H1 (cell line): ENCODE measurements at regions not wholly inside any gene's neighbourhood (a gene's known extent, or its start where the extent isn't known, plus 50 kb on each side); places are given as distances from the start of the nearest gene placed in this dataset.

Source experiments
- CTCF ChIA-PET: fragments of 300-600 bp; sonication (Branson Sonifier 250); formaldehyde crosslinking; loops from one replicate; lab custom pipeline; 2021; ENCODE audit not compliant: partially characterized antibody; lab: Charles Lee
- POLR2A ChIA-PET: fragments of 300-600 bp; sonication (Branson Sonifier 250); formaldehyde crosslinking; loops from one replicate; lab custom pipeline; 2021; ENCODE audit warnings: inconsistent platforms; ENCODE audit not compliant: partially characterized antibody; lab: Charles Lee
- DNase-seq, 2 experiments: peaks; one replicate each; pipeline versions ENCODE4 v3.0.0 to v3.0.0-alpha.2; 2010 to 2022; ENCODE audit warnings: low spot score in 2 of 2, low read depth in 1 of 2, mixed read lengths in 1 of 2
- FAIRE-seq: peaks from 2 replicates; lab custom pipeline; 2011; peaks lifted over from hg19 to GRCh38; lab: Jason Lieb, UNC
- H2AFZ ChIP-seq: 2 replicates; pipeline ENCODE4 v1.8.1; 2012; ENCODE audit warnings: low read length, inconsistent platforms
- H2AK5ac ChIP-seq: 2 replicates; pipeline ENCODE4 v1.6.1; 2013; ENCODE audit warnings: low read depth, low read length
- H2BK120ac ChIP-seq: replicated peaks from 2 replicates; pipeline ENCODE3; 2013; ENCODE audit warnings: low read depth, low read length, inconsistent platforms
- H2BK12ac ChIP-seq: 2 replicates; pipeline ENCODE4 v1.6.1; 2013; ENCODE audit warnings: low read depth, low read length
- H2BK15ac ChIP-seq: 2 replicates; pipeline ENCODE4 v1.6.1; 2013; ENCODE audit warnings: low read length
- H2BK20ac ChIP-seq: 2 replicates; pipeline ENCODE4 v1.6.1; 2013; ENCODE audit warnings: low read length
- H2BK5ac ChIP-seq: 2 replicates; pipeline ENCODE4 v1.6.1; 2013; ENCODE audit warnings: low read depth, low read length
- H3K14ac ChIP-seq: 2 replicates; pipeline ENCODE4 v1.6.1; 2013; ENCODE audit warnings: inconsistent platforms; ENCODE audit not compliant: insufficient read length
- H3K18ac ChIP-seq: 2 replicates; pipeline ENCODE4 v1.6.1; 2013; ENCODE audit warnings: low read length; ENCODE audit errors: extremely low read depth
- H3K23ac ChIP-seq: 2 replicates; pipeline ENCODE4 v1.6.1; 2013; ENCODE audit warnings: inconsistent platforms; ENCODE audit not compliant: insufficient read length
- H3K23me2 ChIP-seq: 2 replicates; pipeline ENCODE4 v1.6.1; 2013; ENCODE audit warnings: low read depth, low read length
- H3K27ac ChIP-seq: 2 replicates; pipeline ENCODE4 v1.6.1; 2011; ENCODE audit warnings: low read depth, low read length, inconsistent platforms
- H3K27me3 ChIP-seq, 4 experiments: replicated peaks in 1 of 4; 1 replicate in 1 of 4; 2 replicates in 3 of 4; pipeline versions ENCODE4 v1.6.1 to v1.8.1; 2011 to 2013; ENCODE audit warnings: low read length in 3 of 4, mild to moderate bottlenecking in 3 of 4, inconsistent platforms in 2 of 4, mixed read lengths in 2 of 4, moderate library complexity in 1 of 4; ENCODE audit not compliant: control insufficient read depth in 3 of 4, insufficient read depth in 3 of 4; ENCODE audit errors: extremely low read depth in 1 of 4
- H3K36me3 ChIP-seq, 4 experiments: 2 replicates each; pipeline versions ENCODE4 v1.6.1 to v1.8.1; 2011 to 2013; ENCODE audit warnings: mild to moderate bottlenecking in 4 of 4, low read length in 3 of 4, moderate library complexity in 2 of 4, control low read depth in 1 of 4, inconsistent platforms in 1 of 4; ENCODE audit not compliant: insufficient read depth in 4 of 4, control insufficient read depth in 2 of 4
- H3K4ac ChIP-seq: replicated peaks from 2 replicates; pipeline ENCODE3; 2013; ENCODE audit warnings: low read length, low read depth, mixed read lengths, inconsistent platforms; ENCODE audit not compliant: insufficient read length
- H3K4me1 ChIP-seq, 4 experiments: replicated peaks in 1 of 4; 1 replicate in 1 of 4; 2 replicates in 3 of 4; pipeline versions ENCODE4 v1.6.1 to v1.8.1; 2011 to 2013; ENCODE audit warnings: low read length in 3 of 4, inconsistent platforms in 2 of 4, mixed read lengths in 1 of 4; ENCODE audit not compliant: insufficient read depth in 4 of 4, control insufficient read depth in 3 of 4
- H3K4me2 ChIP-seq, 2 experiments: 2 replicates each; pipeline versions ENCODE4 v1.6.1 to v1.8.1; 2011 to 2013; ENCODE audit warnings: low read depth in 2 of 2, low read length in 2 of 2, control low read depth in 1 of 2, inconsistent platforms in 1 of 2, mild to moderate bottlenecking in 1 of 2; ENCODE audit not compliant: insufficient read depth in 1 of 2
- H3K4me3 ChIP-seq, 4 experiments: fragments of 200-600, 300-600 bp in 1 of 4; sonication (generic), shearing (Covaris generic), sonication (Bioruptor Twin) in 1 of 4; 2 replicates each; pipeline versions ENCODE4 v1.5.1 to v1.8.1; 2011 to 2016; ENCODE audit warnings: low read length in 4 of 4, low read depth in 3 of 4, control low read depth in 2 of 4, inconsistent platforms in 2 of 4, mild to moderate bottlenecking in 2 of 4, mixed read lengths in 1 of 4, moderate library complexity in 1 of 4; ENCODE audit not compliant: insufficient read depth in 2 of 4; ENCODE audit errors: extremely low read depth in 1 of 4
- H3K56ac ChIP-seq: replicated peaks from 2 replicates; pipeline ENCODE3; 2013; ENCODE audit warnings: low read depth, mild to moderate bottlenecking, mixed read lengths, low read length, inconsistent platforms; ENCODE audit not compliant: insufficient read length
- H3K79me1 ChIP-seq: 2 replicates; pipeline ENCODE4 v1.6.1; 2013; ENCODE audit warnings: low read depth, low read length, control low read depth
- H3K79me2 ChIP-seq, 2 experiments: 2 replicates each; pipeline versions ENCODE4 v1.6.1 to v1.8.1; 2012 to 2013; ENCODE audit warnings: low read length in 2 of 2, mild to moderate bottlenecking in 2 of 2, inconsistent platforms in 1 of 2; ENCODE audit not compliant: insufficient read depth in 2 of 2, control insufficient read depth in 1 of 2
- H3K9ac ChIP-seq, 4 experiments: replicated peaks in 1 of 4; 1 replicate in 1 of 4; 2 replicates in 3 of 4; pipeline versions ENCODE4 v1.6.1 to v1.8.1; 2011 to 2013; ENCODE audit warnings: low read depth in 3 of 4, low read length in 3 of 4, control low read depth in 2 of 4, mild to moderate bottlenecking in 2 of 4, moderate library complexity in 2 of 4, inconsistent platforms in 1 of 4; ENCODE audit errors: extremely low read depth in 1 of 4
- H3K9me3 ChIP-seq, 2 experiments: 2 replicates each; pipeline versions ENCODE4 v1.6.1 to v1.8.1; 2012 to 2013; ENCODE audit warnings: mild to moderate bottlenecking in 2 of 2, moderate library complexity in 2 of 2, control low read depth in 1 of 2, inconsistent platforms in 1 of 2, low read depth in 1 of 2, low read length in 1 of 2, mixed read lengths in 1 of 2; ENCODE audit not compliant: insufficient read depth in 2 of 2
- H4K20me1 ChIP-seq, 2 experiments: replicated peaks in 1 of 2; 2 replicates each; pipeline versions ENCODE3 to v1.8.1; 2011 to 2013; ENCODE audit warnings: inconsistent platforms in 2 of 2, low read length in 2 of 2, mild to moderate bottlenecking in 1 of 2; ENCODE audit not compliant: insufficient read depth in 2 of 2, control insufficient read depth in 1 of 2
- H4K5ac ChIP-seq: 2 replicates; pipeline ENCODE4 v1.6.1; 2013; ENCODE audit warnings: low read length, low read depth, mixed read lengths, inconsistent platforms; ENCODE audit not compliant: insufficient read length
- H4K8ac ChIP-seq: 2 replicates; pipeline ENCODE4 v1.8.0; 2013; ENCODE audit warnings: mild to moderate bottlenecking, moderate library complexity, low read length, inconsistent platforms; ENCODE audit not compliant: insufficient read depth; ENCODE audit errors: extremely low read depth
- H4K91ac ChIP-seq: replicated peaks from 2 replicates; pipeline ENCODE3; 2013; ENCODE audit warnings: low read length, mixed read lengths, inconsistent platforms; ENCODE audit not compliant: insufficient read length
- EZH2 ChIP-seq: fragments of 200-600 bp; sonication (generic); IDR thresholded peaks from 2 replicates; pipeline ENCODE4 v1.7.1; 2012; ENCODE audit warnings: low read depth, mild to moderate bottlenecking, moderate library complexity, low read length, inconsistent platforms; ENCODE audit not compliant: severe bottlenecking
- KDM4A ChIP-seq: IDR thresholded peaks from one replicate; pipeline ENCODE4 v1.7.1; 2012; ENCODE audit warnings: low read depth, mild to moderate bottlenecking, moderate library complexity, low read length, inconsistent platforms; ENCODE audit not compliant: severe bottlenecking
- WGBS, 2 experiments: shearing (Covaris generic) in 1 of 2; methylation state at CpG; one replicate each; pipeline versions ENCODE4 v1.1.6 to v1.1.7; 2013 to 2015; ENCODE audit warnings: low lambda C conversion rate in 2 of 2, mixed read lengths in 2 of 2, inconsistent platforms in 1 of 2, low coverage in 1 of 2, missing lambda C conversion rate in 1 of 2; ENCODE audit not compliant: insufficient replicate concordance in 2 of 2, insufficient coverage in 1 of 2, insufficient read length in 1 of 2; ENCODE audit errors: extremely low coverage in 1 of 2, missing lambda C conversion rate in 1 of 2; 5-methylcytosine and 5-hydroxymethylcytosine counted together

DNA sequence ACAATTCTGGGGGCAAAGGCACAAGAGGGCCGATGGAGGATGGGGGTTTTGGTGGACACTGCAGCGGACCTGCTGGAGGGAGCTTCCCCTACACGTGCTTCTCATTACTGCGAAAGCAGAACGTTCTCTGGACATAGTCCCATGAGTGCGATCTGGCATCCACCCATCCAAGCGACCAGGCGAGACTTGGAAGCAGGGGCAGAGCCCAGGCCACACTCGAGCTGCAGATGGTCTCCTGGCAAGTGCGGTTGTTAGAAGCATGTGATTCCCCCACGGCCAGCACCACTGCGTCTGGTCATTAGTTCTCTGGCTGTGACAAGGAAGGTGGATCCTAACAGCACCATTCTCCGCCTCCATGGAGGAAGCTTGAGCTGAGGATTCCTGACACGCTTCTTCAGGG lies 118.4 kb upstream of the TCERG1L start:
- Histone ChIP-seq H3K18ac (no peak overlapping the region), H3K27ac (no peak overlapping the region), H3K36me3 (no peaks in the 10 kb centered on the region), H2BK15ac (no peak overlapping the region), H3K23me2 (no peaks in the 10 kb centered on the region), H2BK120ac (no peak overlapping the region), H4K5ac (no peak overlapping the region), H3K23ac (no peak overlapping the region), H2BK5ac (no peak overlapping the region), H3K4me2 (no peak overlapping the region), H3K4me1 (peaks cover 0 to 3% (median 2%) of the 10 kb centered on the region in 4 experiments; a peak in 1 of 7 replicates), H3K9ac (no peak overlapping the region), H3K9me3 (no peaks in the 10 kb centered on the region), H4K91ac (no peak overlapping the region), H2AFZ (no peak overlapping the region), H2BK20ac (no peak overlapping the region), H4K20me1 (no peaks in the 10 kb centered on the region), H3K56ac (no peak overlapping the region), H3K14ac (no peak overlapping the region), H2AK5ac (0 out of 2 replicates have a peak overlapping the region, but pooled peaks have one; percentile 46), H3K27me3 (no peaks in the 10 kb centered on the region), H3K79me1 (no peaks in the 10 kb centered on the region; the same call in 1 of the 2 replicates), H2BK12ac (no peak overlapping the region), H3K4me3 (no peak overlapping the region), H3K4ac (no peak overlapping the region), H4K8ac (no peak overlapping the region), H3K79me2 (no peaks in the 10 kb centered on the region)
- TF ChIP-seq KDM4A (no peak), EZH2 (no peak)
- POLR2A ChIA-PET: no interaction called here
- FAIRE-seq (no peak), DNase-seq (no peak)
- 97% methylated on average over 13 of the region's 14 CpGs; no CpG with 5 or more reads in 1 of the 2 experiments for WGBS, 2 experiments
- CTCF ChIA-PET: interaction anchor here (0.6 to 1.5 kb wide), 3 partner anchors 8 to 303 kb away, joined by 3 read pairs; no protein-coding TSS in a partner anchor
